H1 (cell line): ENCODE measurements at regions not wholly inside any gene's neighbourhood (a gene's known extent, or its start where the extent isn't known, plus 50 kb on each side); places are given as distances from the start of the nearest gene placed in this dataset.

Experiments
- CTCF ChIA-PET: fragments of 300-600 bp; sonication (Branson Sonifier 250); formaldehyde crosslinking; loops from one replicate; lab custom pipeline; 2021; ENCODE audit not compliant: partially characterized antibody; lab: Charles Lee
- POLR2A ChIA-PET: fragments of 300-600 bp; sonication (Branson Sonifier 250); formaldehyde crosslinking; loops from one replicate; lab custom pipeline; 2021; ENCODE audit warnings: inconsistent platforms; ENCODE audit not compliant: partially characterized antibody; lab: Charles Lee
- DNase-seq, 2 experiments: peaks; one replicate each; pipeline versions ENCODE4 v3.0.0 to v3.0.0-alpha.2; 2010 to 2022; ENCODE audit warnings: low spot score in 2 of 2, low read depth in 1 of 2, mixed read lengths in 1 of 2
- FAIRE-seq: peaks from 2 replicates; lab custom pipeline; 2011; peaks lifted over from hg19 to GRCh38; lab: Jason Lieb, UNC
- H2AFZ ChIP-seq: 2 replicates; pipeline ENCODE4 v1.8.1; 2012; ENCODE audit warnings: low read length, inconsistent platforms
- H2AK5ac ChIP-seq: 2 replicates; pipeline ENCODE4 v1.6.1; 2013; ENCODE audit warnings: low read depth, low read length
- H2BK120ac ChIP-seq: replicated peaks from 2 replicates; pipeline ENCODE3; 2013; ENCODE audit warnings: low read depth, low read length, inconsistent platforms
- H2BK12ac ChIP-seq: 2 replicates; pipeline ENCODE4 v1.6.1; 2013; ENCODE audit warnings: low read depth, low read length
- H2BK15ac ChIP-seq: 2 replicates; pipeline ENCODE4 v1.6.1; 2013; ENCODE audit warnings: low read length
- H2BK20ac ChIP-seq: 2 replicates; pipeline ENCODE4 v1.6.1; 2013; ENCODE audit warnings: low read length
- H2BK5ac ChIP-seq: 2 replicates; pipeline ENCODE4 v1.6.1; 2013; ENCODE audit warnings: low read depth, low read length
- H3K14ac ChIP-seq: 2 replicates; pipeline ENCODE4 v1.6.1; 2013; ENCODE audit warnings: inconsistent platforms; ENCODE audit not compliant: insufficient read length
- H3K18ac ChIP-seq: 2 replicates; pipeline ENCODE4 v1.6.1; 2013; ENCODE audit warnings: low read length; ENCODE audit errors: extremely low read depth
- H3K23ac ChIP-seq: 2 replicates; pipeline ENCODE4 v1.6.1; 2013; ENCODE audit warnings: inconsistent platforms; ENCODE audit not compliant: insufficient read length
- H3K23me2 ChIP-seq: 2 replicates; pipeline ENCODE4 v1.6.1; 2013; ENCODE audit warnings: low read depth, low read length
- H3K27ac ChIP-seq: 2 replicates; pipeline ENCODE4 v1.6.1; 2011; ENCODE audit warnings: low read depth, low read length, inconsistent platforms
- H3K27me3 ChIP-seq, 4 experiments: replicated peaks in 1 of 4; 1 replicate in 1 of 4; 2 replicates in 3 of 4; pipeline versions ENCODE4 v1.6.1 to v1.8.1; 2011 to 2013; ENCODE audit warnings: low read length in 3 of 4, mild to moderate bottlenecking in 3 of 4, inconsistent platforms in 2 of 4, mixed read lengths in 2 of 4, moderate library complexity in 1 of 4; ENCODE audit not compliant: control insufficient read depth in 3 of 4, insufficient read depth in 3 of 4; ENCODE audit errors: extremely low read depth in 1 of 4
- H3K36me3 ChIP-seq, 4 experiments: 2 replicates each; pipeline versions ENCODE4 v1.6.1 to v1.8.1; 2011 to 2013; ENCODE audit warnings: mild to moderate bottlenecking in 4 of 4, low read length in 3 of 4, moderate library complexity in 2 of 4, control low read depth in 1 of 4, inconsistent platforms in 1 of 4; ENCODE audit not compliant: insufficient read depth in 4 of 4, control insufficient read depth in 2 of 4
- H3K4ac ChIP-seq: replicated peaks from 2 replicates; pipeline ENCODE3; 2013; ENCODE audit warnings: low read length, low read depth, mixed read lengths, inconsistent platforms; ENCODE audit not compliant: insufficient read length
- H3K4me1 ChIP-seq, 4 experiments: replicated peaks in 1 of 4; 1 replicate in 1 of 4; 2 replicates in 3 of 4; pipeline versions ENCODE4 v1.6.1 to v1.8.1; 2011 to 2013; ENCODE audit warnings: low read length in 3 of 4, inconsistent platforms in 2 of 4, mixed read lengths in 1 of 4; ENCODE audit not compliant: insufficient read depth in 4 of 4, control insufficient read depth in 3 of 4
- H3K4me2 ChIP-seq, 2 experiments: 2 replicates each; pipeline versions ENCODE4 v1.6.1 to v1.8.1; 2011 to 2013; ENCODE audit warnings: low read depth in 2 of 2, low read length in 2 of 2, control low read depth in 1 of 2, inconsistent platforms in 1 of 2, mild to moderate bottlenecking in 1 of 2; ENCODE audit not compliant: insufficient read depth in 1 of 2
- H3K4me3 ChIP-seq, 4 experiments: fragments of 200-600, 300-600 bp in 1 of 4; sonication (generic), shearing (Covaris generic), sonication (Bioruptor Twin) in 1 of 4; 2 replicates each; pipeline versions ENCODE4 v1.5.1 to v1.8.1; 2011 to 2016; ENCODE audit warnings: low read length in 4 of 4, low read depth in 3 of 4, control low read depth in 2 of 4, inconsistent platforms in 2 of 4, mild to moderate bottlenecking in 2 of 4, mixed read lengths in 1 of 4, moderate library complexity in 1 of 4; ENCODE audit not compliant: insufficient read depth in 2 of 4; ENCODE audit errors: extremely low read depth in 1 of 4
- H3K56ac ChIP-seq: replicated peaks from 2 replicates; pipeline ENCODE3; 2013; ENCODE audit warnings: low read depth, mild to moderate bottlenecking, mixed read lengths, low read length, inconsistent platforms; ENCODE audit not compliant: insufficient read length
- H3K79me1 ChIP-seq: 2 replicates; pipeline ENCODE4 v1.6.1; 2013; ENCODE audit warnings: low read depth, low read length, control low read depth
- H3K79me2 ChIP-seq, 2 experiments: 2 replicates each; pipeline versions ENCODE4 v1.6.1 to v1.8.1; 2012 to 2013; ENCODE audit warnings: low read length in 2 of 2, mild to moderate bottlenecking in 2 of 2, inconsistent platforms in 1 of 2; ENCODE audit not compliant: insufficient read depth in 2 of 2, control insufficient read depth in 1 of 2
- H3K9ac ChIP-seq, 4 experiments: replicated peaks in 1 of 4; 1 replicate in 1 of 4; 2 replicates in 3 of 4; pipeline versions ENCODE4 v1.6.1 to v1.8.1; 2011 to 2013; ENCODE audit warnings: low read depth in 3 of 4, low read length in 3 of 4, control low read depth in 2 of 4, mild to moderate bottlenecking in 2 of 4, moderate library complexity in 2 of 4, inconsistent platforms in 1 of 4; ENCODE audit errors: extremely low read depth in 1 of 4
- H3K9me3 ChIP-seq, 2 experiments: 2 replicates each; pipeline versions ENCODE4 v1.6.1 to v1.8.1; 2012 to 2013; ENCODE audit warnings: mild to moderate bottlenecking in 2 of 2, moderate library complexity in 2 of 2, control low read depth in 1 of 2, inconsistent platforms in 1 of 2, low read depth in 1 of 2, low read length in 1 of 2, mixed read lengths in 1 of 2; ENCODE audit not compliant: insufficient read depth in 2 of 2
- H4K20me1 ChIP-seq, 2 experiments: replicated peaks in 1 of 2; 2 replicates each; pipeline versions ENCODE3 to v1.8.1; 2011 to 2013; ENCODE audit warnings: inconsistent platforms in 2 of 2, low read length in 2 of 2, mild to moderate bottlenecking in 1 of 2; ENCODE audit not compliant: insufficient read depth in 2 of 2, control insufficient read depth in 1 of 2
- H4K5ac ChIP-seq: 2 replicates; pipeline ENCODE4 v1.6.1; 2013; ENCODE audit warnings: low read length, low read depth, mixed read lengths, inconsistent platforms; ENCODE audit not compliant: insufficient read length
- H4K8ac ChIP-seq: 2 replicates; pipeline ENCODE4 v1.8.0; 2013; ENCODE audit warnings: mild to moderate bottlenecking, moderate library complexity, low read length, inconsistent platforms; ENCODE audit not compliant: insufficient read depth; ENCODE audit errors: extremely low read depth
- H4K91ac ChIP-seq: replicated peaks from 2 replicates; pipeline ENCODE3; 2013; ENCODE audit warnings: low read length, mixed read lengths, inconsistent platforms; ENCODE audit not compliant: insufficient read length
- ATF2 ChIP-seq: IDR thresholded peaks from 2 replicates; pipeline ENCODE4 v1.6.1; 2012; ENCODE audit warnings: low read length, inconsistent platforms
- CBX8 ChIP-seq: fragments of 300-800, 300-1000 bp; sonication (generic); IDR thresholded peaks from 2 replicates; pipeline ENCODE4 v1.7.1; 2016; ENCODE audit warnings: low read depth, low read length, borderline replicate concordance
- FOSL1 ChIP-seq: IDR thresholded peaks from 2 replicates; pipeline ENCODE4 v1.6.1; 2011; ENCODE audit warnings: mild to moderate bottlenecking, low read depth, low read length, moderate library complexity; ENCODE audit not compliant: insufficient read depth
- NANOG ChIP-seq: IDR thresholded peaks from 2 replicates; pipeline ENCODE4 v1.6.1; 2011; ENCODE audit warnings: low read length, low read depth, mild to moderate bottlenecking, inconsistent platforms; ENCODE audit not compliant: insufficient read depth, poor library complexity, severe bottlenecking
- POLR2AphosphoS5 ChIP-seq: IDR thresholded peaks from 2 replicates; pipeline ENCODE4 v1.6.1; 2011; ENCODE audit warnings: low read depth, low read length
- SAP30 ChIP-seq: fragments of 300-600 bp; sonication (generic); IDR thresholded peaks from 2 replicates; pipeline ENCODE4 v1.7.1; 2012; ENCODE audit warnings: low read length, moderate library complexity, mild to moderate bottlenecking, inconsistent platforms; ENCODE audit not compliant: insufficient read depth, insufficient replicate concordance
- SIN3A ChIP-seq, 2 experiments: IDR thresholded peaks in 1 of 2; conservative IDR thresholded peaks in 1 of 2; 2 replicates each; pipeline ENCODE4 v1.6.1; 2011 to 2012; ENCODE audit warnings: low read length in 2 of 2, improper control_type of control experiment in 1 of 2, low read depth in 1 of 2, mild to moderate bottlenecking in 1 of 2
- SIRT6 ChIP-seq: IDR thresholded peaks from one replicate; pipeline ENCODE4 v1.7.1; 2012; ENCODE audit warnings: low read length, inconsistent platforms
- TAF7 ChIP-seq: optimal IDR thresholded peaks from 2 replicates; pipeline ENCODE3; 2011; ENCODE audit warnings: low read depth, mild to moderate bottlenecking, inconsistent platforms, low read length, moderate library complexity, borderline replicate concordance
- USF2 ChIP-seq: IDR thresholded peaks from 2 replicates; pipeline ENCODE4 v1.6.1; 2011; ENCODE audit warnings: low read length, improper control_type of control experiment
- WGBS, 2 experiments: shearing (Covaris generic) in 1 of 2; methylation state at CpG; one replicate each; pipeline versions ENCODE4 v1.1.6 to v1.1.7; 2013 to 2015; ENCODE audit warnings: low lambda C conversion rate in 2 of 2, mixed read lengths in 2 of 2, inconsistent platforms in 1 of 2, low coverage in 1 of 2, missing lambda C conversion rate in 1 of 2; ENCODE audit not compliant: insufficient replicate concordance in 2 of 2, insufficient coverage in 1 of 2, insufficient read length in 1 of 2; ENCODE audit errors: extremely low coverage in 1 of 2, missing lambda C conversion rate in 1 of 2; 5-methylcytosine and 5-hydroxymethylcytosine counted together

DNA sequence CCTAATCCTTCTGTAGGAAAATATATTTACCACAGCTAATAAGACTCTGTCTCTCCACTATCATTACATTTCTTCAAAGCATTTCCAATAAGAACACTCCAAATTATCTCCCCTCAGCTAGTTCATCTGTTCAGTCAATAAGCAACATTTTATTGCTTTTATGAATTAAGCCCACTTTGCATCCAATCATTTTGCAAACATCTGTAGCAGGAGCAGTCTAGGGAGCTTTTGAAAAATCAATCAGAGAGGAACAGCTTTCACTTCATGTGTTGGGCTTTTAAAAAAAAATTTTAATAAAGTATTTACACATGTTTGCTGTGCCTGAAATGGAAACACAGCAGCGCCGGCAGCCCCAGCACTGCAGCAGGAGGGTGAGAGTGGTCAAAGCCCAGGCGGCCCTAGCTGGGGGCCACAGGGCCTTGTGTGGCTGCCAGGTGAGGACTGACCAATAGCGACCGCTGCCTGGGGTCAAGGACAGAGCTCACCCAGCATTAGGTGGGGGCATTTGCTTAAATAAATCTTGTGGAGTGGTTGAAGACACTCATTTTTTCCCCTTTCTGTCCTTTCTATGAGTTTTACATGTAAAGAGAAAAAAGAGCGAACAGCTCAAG is 250.7 kb downstream of the RNF144A start:
- Histone ChIP-seq H3K27me3 (no peaks in the 10 kb centered on the region), H3K4me3 (no peak overlapping the region), H3K4ac (no peak overlapping the region), H2BK12ac (no peak overlapping the region), H3K23ac (no peak overlapping the region), H2BK15ac (no peak overlapping the region), H3K14ac (no peak overlapping the region), H3K4me1 (no peaks in the 10 kb centered on the region), H3K18ac (no peak overlapping the region), H2BK20ac (no peak overlapping the region), H2BK120ac (no peak overlapping the region), H2AFZ (no peak overlapping the region), H4K20me1 (no peaks in the 10 kb centered on the region), H3K9me3 (no peaks in the 10 kb centered on the region), H3K27ac (no peak overlapping the region), H3K36me3 (no peaks in the 10 kb centered on the region), H2AK5ac (no peak overlapping the region), H4K8ac (no peak overlapping the region), H3K56ac (no peak overlapping the region), H3K79me1 (no peaks in the 10 kb centered on the region), H3K79me2 (no peaks in the 10 kb centered on the region), H4K5ac (no peak overlapping the region), H2BK5ac (no peak overlapping the region), H3K9ac (no peak overlapping the region), H3K23me2 (no peaks in the 10 kb centered on the region), H4K91ac (no peak overlapping the region), H3K4me2 (no peak overlapping the region)
- WGBS, 2 experiments: 86% methylated on average over 6 of the region's 6 CpGs; no CpG with 5 or more reads in 1 of the 2 experiments
- FAIRE-seq (no peak), DNase-seq (no peak)
- CTCF ChIA-PET: interaction anchor here (1.0 to 1.9 kb wide), 2 partner anchors 49 to 64 kb away, joined by 3 to 5 read pairs; no protein-coding TSS in a partner anchor
- POLR2A ChIA-PET: no interaction called here
- TF ChIP-seq SAP30: no peak
- no peak for TF ChIP-seq ATF2
- TF ChIP-seq TAF7: no peak
- no peak for TF ChIP-seq SIN3A (conservative IDR thresholded peaks at IDR 0.05 in 1 of 2, IDR thresholded peaks at IDR 0.05 in 1 of 2; ENCODE audit: low read depth in 1 of 2, low read length in 2 of 2)
- TF ChIP-seq USF2: no peak
- TF ChIP-seq CBX8: no peak
- TF ChIP-seq SIRT6: no peak
- no peak for TF ChIP-seq NANOG
- TF ChIP-seq POLR2AphosphoS5: no peak
- TF ChIP-seq FOSL1: no peak
